MCF 10A (cell line): ENCODE measurements at regions not wholly inside any gene's neighbourhood (a gene's known extent, or its start where the extent isn't known, plus 50 kb on each side); places are given as distances from the start of the nearest gene placed in this dataset.

ENCODE experiments used
- BruUV-seq: library from RNA; stranded (reverse); fragments of 400-500 nt; replicated peaks from 2 replicates; lab custom pipeline; 2021; lab: Mats Ljungman, UMichigan
- CTCF ChIA-PET: fragments of 300-600 bp; sonication (Branson Sonifier 250); formaldehyde crosslinking; extraction: SDS; loops from one replicate; lab custom pipeline; 2021; ENCODE audit warnings: antibody characterized with exemption, inconsistent platforms; lab: Yijun Ruan, JAX
- POLR2A ChIA-PET: fragments of 300-600, 350-650 bp; sonication (Branson Sonifier 250); formaldehyde crosslinking; extraction: SDS; loops from one replicate; lab custom pipeline; 2020; ENCODE audit warnings: antibody characterized with exemption, inconsistent platforms; lab: Yijun Ruan, JAX
- DNase-seq: peaks from one replicate; pipeline ENCODE4 v3.0.0-alpha.2; 2018; ENCODE audit not compliant: unreplicated experiment
- H3K27ac Mint-ChIP-seq: one replicate; pipeline ENCODE4 v1.8.0; 2022; ENCODE audit warnings: mild to moderate bottlenecking, low read depth, mixed read lengths; ENCODE audit not compliant: unreplicated experiment
- H3K27me3 Mint-ChIP-seq: one replicate; pipeline ENCODE4 v1.8.0; 2022; ENCODE audit warnings: mixed read lengths; ENCODE audit not compliant: insufficient read depth, unreplicated experiment
- H3K36me3 Mint-ChIP-seq: one replicate; pipeline ENCODE4 v1.8.0; 2022; ENCODE audit warnings: mild to moderate bottlenecking, moderate library complexity, mixed read lengths; ENCODE audit not compliant: insufficient read depth, unreplicated experiment
- H3K4me1 Mint-ChIP-seq: one replicate; pipeline ENCODE4 v1.8.0; 2022; ENCODE audit warnings: mixed read lengths; ENCODE audit not compliant: insufficient read depth, unreplicated experiment
- H3K4me3 Mint-ChIP-seq: one replicate; pipeline ENCODE4 v1.8.0; 2022; ENCODE audit warnings: mild to moderate bottlenecking, moderate library complexity, mixed read lengths; ENCODE audit not compliant: unreplicated experiment
- H3K9me3 Mint-ChIP-seq: one replicate; pipeline ENCODE4 v1.8.0; 2022; ENCODE audit warnings: mixed read lengths; ENCODE audit not compliant: unreplicated experiment
- intact Hi-C: fragments of 100-400 bp; cut with micrococcal nuclease; formaldehyde crosslinking; loops from 2 replicates; pipeline ENCODE4 v1.14.1; 2022
- TF ChIP-seq, protein P1 (sequence below): fragments of 200-600 bp; IDR thresholded peaks from one replicate; pipeline ENCODE4 v1.8.0; 2022; ENCODE audit warnings: antibody characterized with exemption, mild to moderate bottlenecking; ENCODE audit not compliant: unreplicated experiment

DNA sequence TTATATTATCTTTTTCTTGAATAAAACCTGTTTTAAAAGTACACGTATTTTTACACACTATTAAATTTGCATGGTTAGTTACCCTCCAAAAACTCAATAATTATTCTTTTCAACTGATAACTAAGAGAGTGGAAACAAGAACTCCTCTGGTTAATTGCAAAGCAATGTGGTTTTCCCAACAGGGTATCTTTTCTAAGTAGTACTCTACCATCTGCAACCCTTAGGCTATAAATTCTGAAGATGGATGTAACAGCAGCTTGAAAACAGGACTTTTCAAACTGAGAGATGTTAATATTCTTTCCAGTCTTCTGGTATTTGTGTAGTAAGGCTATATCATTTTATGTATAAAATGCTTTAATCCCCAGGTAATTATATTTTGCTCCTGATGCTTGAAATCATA, 916.1 kb upstream of the POT1 start:
- intact Hi-C loops = no loop called here
- ChIA-PET CTCF (no interaction called here), POLR2A (no interaction called here)
- TF ChIP-seq, protein P1, sequence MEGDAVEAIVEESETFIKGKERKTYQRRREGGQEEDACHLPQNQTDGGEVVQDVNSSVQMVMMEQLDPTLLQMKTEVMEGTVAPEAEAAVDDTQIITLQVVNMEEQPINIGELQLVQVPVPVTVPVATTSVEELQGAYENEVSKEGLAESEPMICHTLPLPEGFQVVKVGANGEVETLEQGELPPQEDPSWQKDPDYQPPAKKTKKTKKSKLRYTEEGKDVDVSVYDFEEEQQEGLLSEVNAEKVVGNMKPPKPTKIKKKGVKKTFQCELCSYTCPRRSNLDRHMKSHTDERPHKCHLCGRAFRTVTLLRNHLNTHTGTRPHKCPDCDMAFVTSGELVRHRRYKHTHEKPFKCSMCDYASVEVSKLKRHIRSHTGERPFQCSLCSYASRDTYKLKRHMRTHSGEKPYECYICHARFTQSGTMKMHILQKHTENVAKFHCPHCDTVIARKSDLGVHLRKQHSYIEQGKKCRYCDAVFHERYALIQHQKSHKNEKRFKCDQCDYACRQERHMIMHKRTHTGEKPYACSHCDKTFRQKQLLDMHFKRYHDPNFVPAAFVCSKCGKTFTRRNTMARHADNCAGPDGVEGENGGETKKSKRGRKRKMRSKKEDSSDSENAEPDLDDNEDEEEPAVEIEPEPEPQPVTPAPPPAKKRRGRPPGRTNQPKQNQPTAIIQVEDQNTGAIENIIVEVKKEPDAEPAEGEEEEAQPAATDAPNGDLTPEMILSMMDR = no peak
- no TSS peak for BruUV-seq
- DNase-seq = no peak
- Mint-ChIP-seq H3K27ac (no peak overlapping the region), H3K4me1 (peaks cover 10% of the 10 kb centered on the region), H3K27me3 (no peaks in the 10 kb centered on the region), H3K4me3 (no peak overlapping the region), H3K9me3 (peaks cover 24% of the 10 kb centered on the region), H3K36me3 (no peaks in the 10 kb centered on the region)

DNA sequence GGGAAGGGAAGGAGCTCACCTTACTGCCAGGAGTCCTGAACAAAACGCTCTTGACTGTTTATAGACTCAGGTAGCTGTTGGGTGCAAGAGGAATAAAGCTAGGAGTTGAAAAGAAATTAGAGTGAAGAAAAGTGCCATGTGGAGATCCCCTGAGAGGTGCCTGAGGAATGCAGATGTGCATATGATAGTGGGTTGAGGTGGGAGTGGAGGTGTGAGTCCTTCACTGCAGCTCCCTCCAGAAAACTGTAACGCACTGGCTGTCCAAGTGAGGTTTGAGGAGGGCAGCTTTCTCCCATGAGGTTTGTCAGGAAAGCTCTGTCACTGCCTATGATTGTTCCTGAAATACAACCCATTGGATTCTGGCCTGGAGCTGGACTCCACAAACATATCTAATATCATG, 904.8 kb upstream of the POT1 start:
- H3K27ac Mint-ChIP-seq = no peak overlapping the region
- CTCF ChIA-PET = no interaction called here
- no TSS peak for BruUV-seq
- H3K4me1 Mint-ChIP-seq = peaks cover 5% of the 10 kb centered on the region
- H3K9me3 Mint-ChIP-seq = peaks cover 8% of the 10 kb centered on the region
- no peak overlapping the region for H3K4me3 Mint-ChIP-seq
- TF ChIP-seq, protein P1 = no peak
- no peaks in the 10 kb centered on the region for H3K36me3 Mint-ChIP-seq
- no peak for DNase-seq
- POLR2A ChIA-PET = no interaction called here
- intact Hi-C loops = no loop called here
- H3K27me3 Mint-ChIP-seq = no peaks in the 10 kb centered on the region

DNA sequence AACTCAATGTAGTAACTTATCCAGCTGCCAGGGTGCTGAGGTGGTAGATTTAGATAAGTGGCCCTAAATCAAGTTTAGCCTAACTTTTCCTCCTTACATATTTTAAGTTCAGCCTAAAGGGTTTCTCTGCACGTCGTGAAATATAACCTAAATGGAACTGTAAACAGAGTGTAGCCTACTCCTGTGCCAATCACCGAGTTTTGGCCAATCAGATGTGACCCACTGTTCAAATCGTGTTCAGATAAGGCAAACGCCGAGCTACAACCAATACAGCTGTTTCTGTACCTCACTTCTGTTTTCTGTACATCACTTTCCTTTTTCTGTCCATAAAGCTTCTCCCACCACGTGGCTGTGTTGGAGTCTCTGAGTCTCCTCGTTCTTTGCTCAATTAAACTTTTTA, 904.2 kb upstream of the POT1 start:
- H3K27ac Mint-ChIP-seq = no peak overlapping the region
- DNase-seq = no peak

DNA sequence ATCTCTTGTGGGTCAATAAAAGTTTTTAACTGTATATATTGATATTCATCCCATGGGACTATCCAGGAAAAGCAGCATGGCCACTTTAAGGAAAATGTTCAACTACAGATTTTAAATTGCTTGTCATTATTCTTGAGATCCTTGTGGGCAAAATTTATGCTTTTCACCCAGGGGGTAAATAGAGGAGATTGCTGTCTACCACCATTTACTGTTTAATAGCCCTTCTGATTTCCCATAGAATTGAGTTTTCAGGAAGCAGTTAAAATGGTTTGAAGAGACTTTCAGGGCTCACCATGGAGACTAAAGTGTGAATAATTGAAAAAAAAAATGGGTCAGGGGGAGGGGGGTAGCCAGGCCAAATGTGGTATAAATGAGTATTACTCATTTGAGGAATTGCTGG, 901.1 kb upstream of the POT1 start:
- intact Hi-C loops = no loop called here
- Mint-ChIP-seq H3K27ac (no peak overlapping the region), H3K4me3 (no peak overlapping the region), H3K9me3 (peaks cover 12% of the 10 kb centered on the region), H3K27me3 (no peaks in the 10 kb centered on the region), H3K36me3 (no peaks in the 10 kb centered on the region), H3K4me1 (peaks cover 9% of the 10 kb centered on the region)
- no peak for DNase-seq
- TF ChIP-seq, protein P1 = no peak
- ChIA-PET CTCF (no interaction called here), POLR2A (no interaction called here)
- no TSS peak for BruUV-seq

More for the DNA sequence above, 904.2 kb upstream of the POT1 start:
- TF ChIP-seq, protein P1 = no peak
- no TSS peak for BruUV-seq
- no peaks in the 10 kb centered on the region for H3K36me3 Mint-ChIP-seq
- H3K27me3 Mint-ChIP-seq = no peaks in the 10 kb centered on the region
- H3K4me1 Mint-ChIP-seq = peaks cover 5% of the 10 kb centered on the region
- ChIA-PET POLR2A (interaction anchor here (0.6 kb wide), 1 partner anchor 34 kb away, joined by 3 read pairs; no protein-coding TSS in a partner anchor), CTCF (no interaction called here)
- intact Hi-C loops = no loop called here
- no peak overlapping the region for H3K4me3 Mint-ChIP-seq
- peaks cover 12% of the 10 kb centered on the region for H3K9me3 Mint-ChIP-seq
